Peyer's patch (tissue), 4 donors: ENCODE measurements at regions not wholly inside any gene's neighbourhood (a gene's known extent, or its start where the extent isn't known, plus 50 kb on each side); places are given as distances from the start of the nearest gene placed in this dataset.

Source experiments
- POLR2A ChIP-seq, 2 donors: fragments of 450-650 bp; IDR thresholded peaks; one replicate each; pipeline ENCODE4 v1.5.1; 2017; ENCODE audit warnings: antibody characterized with exemption in 2 of 2, mild to moderate bottlenecking in 2 of 2, moderate library complexity in 2 of 2
- TF ChIP-seq, protein P1 (sequence below), 6 experiments: fragments of 450-650 bp in 4 of 6; fragments of 200-600 bp in 2 of 6; sonication (generic) in 1 of 6; IDR thresholded peaks; one replicate each; pipeline ENCODE4 v1.5.1; 2017 to 2019; ENCODE audit warnings: antibody characterized with exemption in 6 of 6, mild to moderate bottlenecking in 3 of 6, moderate library complexity in 1 of 6

GRCh38 chr1:60564916-60565750 lies 491.6 kb upstream of the C1orf87 start:
- no peak for TF ChIP-seq POLR2A (IDR thresholded peaks at IDR 0.05)
- TF ChIP-seq, protein P1, sequence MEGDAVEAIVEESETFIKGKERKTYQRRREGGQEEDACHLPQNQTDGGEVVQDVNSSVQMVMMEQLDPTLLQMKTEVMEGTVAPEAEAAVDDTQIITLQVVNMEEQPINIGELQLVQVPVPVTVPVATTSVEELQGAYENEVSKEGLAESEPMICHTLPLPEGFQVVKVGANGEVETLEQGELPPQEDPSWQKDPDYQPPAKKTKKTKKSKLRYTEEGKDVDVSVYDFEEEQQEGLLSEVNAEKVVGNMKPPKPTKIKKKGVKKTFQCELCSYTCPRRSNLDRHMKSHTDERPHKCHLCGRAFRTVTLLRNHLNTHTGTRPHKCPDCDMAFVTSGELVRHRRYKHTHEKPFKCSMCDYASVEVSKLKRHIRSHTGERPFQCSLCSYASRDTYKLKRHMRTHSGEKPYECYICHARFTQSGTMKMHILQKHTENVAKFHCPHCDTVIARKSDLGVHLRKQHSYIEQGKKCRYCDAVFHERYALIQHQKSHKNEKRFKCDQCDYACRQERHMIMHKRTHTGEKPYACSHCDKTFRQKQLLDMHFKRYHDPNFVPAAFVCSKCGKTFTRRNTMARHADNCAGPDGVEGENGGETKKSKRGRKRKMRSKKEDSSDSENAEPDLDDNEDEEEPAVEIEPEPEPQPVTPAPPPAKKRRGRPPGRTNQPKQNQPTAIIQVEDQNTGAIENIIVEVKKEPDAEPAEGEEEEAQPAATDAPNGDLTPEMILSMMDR (IDR thresholded peaks at IDR 0.05) = no peak
